H9 (cell line): ENCODE measurements at regions not wholly inside any gene's neighbourhood (a gene's known extent, or its start where the extent isn't known, plus 50 kb on each side); places are given as distances from the start of the nearest gene placed in this dataset.

Source experiments
- DNase-seq: peaks from one replicate; pipeline ENCODE4 v3.0.0-alpha.2; 2017
- H2AFZ ChIP-seq: one replicate; pipeline ENCODE4 v1.6.1; 2013; ENCODE audit warnings: mild to moderate bottlenecking, low read length, control low read depth, moderate library complexity
- H2AK5ac ChIP-seq: 2 replicates; pipeline ENCODE4 v1.6.1; 2013; ENCODE audit warnings: low read length, control low read depth, mixed read lengths; ENCODE audit not compliant: insufficient read length
- H2BK120ac ChIP-seq: one replicate; pipeline ENCODE4 v1.6.1; 2013; ENCODE audit warnings: low read depth, mild to moderate bottlenecking, low read length, control low read depth, inconsistent platforms; ENCODE audit not compliant: poor library complexity, severe bottlenecking
- H2BK12ac ChIP-seq: 2 replicates; pipeline ENCODE4 v1.6.1; 2013; ENCODE audit warnings: low read length, control low read depth, mixed read lengths, low read depth; ENCODE audit not compliant: insufficient read length
- H2BK15ac ChIP-seq: 2 replicates; pipeline ENCODE4 v1.6.1; 2013; ENCODE audit warnings: low read depth, low read length, control low read depth
- H2BK20ac ChIP-seq: one replicate; pipeline ENCODE4 v1.6.1; 2013; ENCODE audit warnings: low read depth, mild to moderate bottlenecking, low read length, control low read depth, inconsistent platforms; ENCODE audit not compliant: poor library complexity, severe bottlenecking
- H2BK5ac ChIP-seq: 2 replicates; pipeline ENCODE4 v1.6.1; 2013; ENCODE audit warnings: low read length, control low read depth, mixed read lengths; ENCODE audit not compliant: insufficient read length
- H3K14ac ChIP-seq: 2 replicates; pipeline ENCODE4 v1.6.1; 2013; ENCODE audit warnings: low read length, control low read depth; ENCODE audit not compliant: insufficient read depth
- H3K18ac ChIP-seq: 2 replicates; pipeline ENCODE4 v1.6.1; 2013; ENCODE audit warnings: low read depth, mild to moderate bottlenecking, mixed read lengths, low read length, control low read depth; ENCODE audit not compliant: insufficient read length
- H3K23ac ChIP-seq: 2 replicates; pipeline ENCODE4 v1.6.1; 2013; ENCODE audit warnings: low read length, control low read depth, mixed read lengths, low read depth; ENCODE audit not compliant: insufficient read length
- H3K23me2 ChIP-seq: 2 replicates; pipeline ENCODE4 v1.6.1; 2013; ENCODE audit warnings: low read depth, mild to moderate bottlenecking, mixed read lengths, low read length, control low read depth; ENCODE audit not compliant: insufficient read length, poor library complexity, severe bottlenecking
- H3K27ac ChIP-seq: 2 replicates; pipeline ENCODE4 v1.5.1; 2013; ENCODE audit warnings: low read length, control low read depth, mixed read lengths, low read depth; ENCODE audit not compliant: insufficient read length
- H3K27me3 ChIP-seq: 2 replicates; pipeline ENCODE4 v1.6.1; 2013; ENCODE audit warnings: low read length, control low read depth, inconsistent platforms; ENCODE audit not compliant: insufficient read depth
- H3K4ac ChIP-seq: 2 replicates; pipeline ENCODE4 v1.6.1; 2013; ENCODE audit warnings: low read depth, mild to moderate bottlenecking, control low read depth, inconsistent platforms, low read length, moderate library complexity
- H3K4me1 ChIP-seq: 2 replicates; pipeline ENCODE4 v1.6.1; 2013; ENCODE audit warnings: low read length, control low read depth, inconsistent platforms; ENCODE audit not compliant: insufficient read depth
- H3K4me2 ChIP-seq: 2 replicates; pipeline ENCODE4 v1.6.1; 2013; ENCODE audit warnings: low read length, control low read depth, mixed read lengths; ENCODE audit not compliant: insufficient read length, insufficient read depth
- H3K56ac ChIP-seq: 2 replicates; pipeline ENCODE4 v1.6.1; 2013; ENCODE audit warnings: low read depth, mild to moderate bottlenecking, mixed read lengths, low read length, control low read depth; ENCODE audit not compliant: insufficient read length
- H3K79me1 ChIP-seq: 2 replicates; pipeline ENCODE4 v1.6.1; 2013; ENCODE audit warnings: low read depth, mild to moderate bottlenecking, moderate library complexity, low read length, control low read depth, inconsistent platforms; ENCODE audit not compliant: insufficient read depth, poor library complexity, severe bottlenecking
- H3K79me2 ChIP-seq: 2 replicates; pipeline ENCODE4 v1.6.1; 2013; ENCODE audit warnings: low read length, control low read depth, inconsistent platforms; ENCODE audit not compliant: insufficient read depth
- H3K9ac ChIP-seq: 2 replicates; pipeline ENCODE4 v1.6.1; 2013; ENCODE audit warnings: low read length, control low read depth, mixed read lengths; ENCODE audit not compliant: insufficient read length; ENCODE audit errors: extremely low read depth
- H3K9me3 ChIP-seq: one replicate; pipeline ENCODE4 v1.6.1; 2013; ENCODE audit warnings: low read depth, low read length, inconsistent platforms; ENCODE audit not compliant: control insufficient read depth
- H3T11ph ChIP-seq: one replicate; pipeline ENCODE4 v1.6.1; 2013; ENCODE audit warnings: mild to moderate bottlenecking, low read length, control low read depth, inconsistent platforms
- H4K20me1 ChIP-seq: one replicate; pipeline ENCODE4 v1.6.1; 2013; ENCODE audit not compliant: control insufficient read depth, insufficient read length, insufficient read depth
- H4K5ac ChIP-seq: 2 replicates; pipeline ENCODE4 v1.6.1; 2013; ENCODE audit warnings: low read depth, mild to moderate bottlenecking, mixed read lengths, low read length, control low read depth; ENCODE audit not compliant: insufficient read length
- H4K8ac ChIP-seq: replicated peaks from 2 replicates; pipeline ENCODE4 v1.6.1; 2013; ENCODE audit warnings: low read length, control low read depth, mixed read lengths, low read depth; ENCODE audit not compliant: insufficient read length
- H4K91ac ChIP-seq: 2 replicates; pipeline ENCODE4 v1.6.1; 2013; ENCODE audit warnings: low read depth, mild to moderate bottlenecking, moderate library complexity, mixed read lengths, low read length, control low read depth; ENCODE audit not compliant: insufficient read length
- H3K27ac Mint-ChIP-seq, 3 experiments: 2 replicates in 2 of 3; 3 replicates in 1 of 3; pipeline ENCODE4 v1.8.0; 2020 to 2021; ENCODE audit warnings: mixed read lengths in 3 of 3, mild to moderate bottlenecking in 1 of 3, moderate library complexity in 1 of 3
- H3K27me3 Mint-ChIP-seq: 2 replicates; pipeline ENCODE4 v1.8.0; 2021; ENCODE audit warnings: low read depth, mild to moderate bottlenecking, moderate library complexity, mixed read lengths
- H3K36me3 Mint-ChIP-seq, 3 experiments: 2 replicates in 2 of 3; 3 replicates in 1 of 3; pipeline ENCODE4 v1.8.0; 2020 to 2021; ENCODE audit warnings: low read depth in 3 of 3, mixed read lengths in 3 of 3; ENCODE audit not compliant: insufficient read depth in 1 of 3
- H3K4me1 Mint-ChIP-seq, 2 experiments: 2 replicates each; pipeline ENCODE4 v1.8.0; 2020; ENCODE audit warnings: mixed read lengths in 2 of 2
- H3K4me3 Mint-ChIP-seq, 2 experiments: 2 replicates in 1 of 2; 3 replicates in 1 of 2; pipeline ENCODE4 v1.8.0; 2020 to 2021; ENCODE audit warnings: mild to moderate bottlenecking in 2 of 2, mixed read lengths in 2 of 2, moderate library complexity in 1 of 2
- H3K9me3 Mint-ChIP-seq, 2 experiments: 2 replicates in 1 of 2; 3 replicates in 1 of 2; pipeline ENCODE4 v1.8.0; 2020; ENCODE audit warnings: mild to moderate bottlenecking in 2 of 2, mixed read lengths in 2 of 2, moderate library complexity in 1 of 2
- CTCF ChIP-seq: fragments of 200-600 bp; sonication (generic); conservative IDR thresholded peaks from 3 replicates; pipeline ENCODE4 v1.8.0; 2021; ENCODE audit warnings: antibody characterized with exemption, mild to moderate bottlenecking
- WGBS: extraction: QIAGEN DNeasy Blood & Tissue Kit; methylation state at CpG from one replicate; pipeline ENCODE4 v1.1.7; 2013; ENCODE audit warnings: missing lambda C conversion rate, low lambda C conversion rate, mixed read lengths; ENCODE audit not compliant: insufficient read length; ENCODE audit errors: extremely low coverage; 5-methylcytosine and 5-hydroxymethylcytosine counted together

- H3K4me1 ChIP-seq = no peaks in the 10 kb centered on the region
- no peaks in the 10 kb centered on the region for H3K36me3 Mint-ChIP-seq
- H3K23ac ChIP-seq = no peak overlapping the region
- no peak overlapping the region for H2BK20ac ChIP-seq
- no peak overlapping the region for H3T11ph ChIP-seq
- no peak overlapping the region for H3K4me3 Mint-ChIP-seq
- no peaks in the 10 kb centered on the region for H3K27me3 Mint-ChIP-seq
- no peaks in the 10 kb centered on the region for H3K27me3 ChIP-seq
- H3K27ac ChIP-seq = no peak overlapping the region
- no peaks in the 10 kb centered on the region for H3K79me2 ChIP-seq
- no peak overlapping the region for H2AK5ac ChIP-seq
- no peak overlapping the region for H3K18ac ChIP-seq
- H2BK15ac ChIP-seq = no peak overlapping the region
- no peaks in the 10 kb centered on the region for H3K79me1 ChIP-seq
- H4K20me1 ChIP-seq = no peaks in the 10 kb centered on the region
- H3K56ac ChIP-seq = no peak overlapping the region
- no peak for DNase-seq
- H2BK5ac ChIP-seq = no peak overlapping the region
- H3K9ac ChIP-seq = no peak overlapping the region
- WGBS = no CpG with 5 or more reads among the region's 1 CpG
- no peak overlapping the region for H4K5ac ChIP-seq
- no peak overlapping the region for H4K91ac ChIP-seq
- H2BK120ac ChIP-seq = no peak overlapping the region
- H3K23me2 ChIP-seq = no peaks in the 10 kb centered on the region
- no peak overlapping the region for H3K4me2 ChIP-seq
- H4K8ac ChIP-seq = no peak overlapping the region
- no peak overlapping the region for H3K4ac ChIP-seq
- TF ChIP-seq CTCF = no peak
- no peak overlapping the region for H2AFZ ChIP-seq
- H3K4me1 Mint-ChIP-seq = peaks cover 7 to 8% of the 10 kb centered on the region in 2 experiments
- no peaks in the 10 kb centered on the region for H3K9me3 Mint-ChIP-seq
- no peak overlapping the region for H3K27ac Mint-ChIP-seq
- H3K14ac ChIP-seq = no peak overlapping the region
- no peak overlapping the region for H2BK12ac ChIP-seq
- H3K9me3 ChIP-seq = no peaks in the 10 kb centered on the region
These were observed 184.8 kb upstream of the PDE3A start for GRCh38 chr12:20183563-20183962.
